HUES64 (cell line): ENCODE measurements at regions not wholly inside any gene's neighbourhood (a gene's known extent, or its start where the extent isn't known, plus 50 kb on each side); places are given as distances from the start of the nearest gene placed in this dataset.

Source experiments
- H3K27ac ChIP-seq: 2 replicates; pipeline ENCODE4 v1.7.0; 2013; ENCODE audit warnings: low read depth, low read length, inconsistent platforms
- H3K27me3 ChIP-seq: 2 replicates; pipeline ENCODE4 v1.6.1; 2013; ENCODE audit warnings: mild to moderate bottlenecking, low read length; ENCODE audit not compliant: insufficient read depth
- H3K36me3 ChIP-seq: 2 replicates; pipeline ENCODE4 v1.6.1; 2013; ENCODE audit warnings: mild to moderate bottlenecking, low read length; ENCODE audit not compliant: insufficient read depth
- H3K4me1 ChIP-seq: 2 replicates; pipeline ENCODE4 v1.6.1; 2013; ENCODE audit warnings: mild to moderate bottlenecking, low read length, moderate library complexity; ENCODE audit not compliant: insufficient read depth
- H3K4me3 ChIP-seq: 2 replicates; pipeline ENCODE4 v1.5.1; 2013; ENCODE audit warnings: mild to moderate bottlenecking, low read length, moderate library complexity
- H3K9ac ChIP-seq: 2 replicates; pipeline ENCODE4 v1.6.1; 2013; ENCODE audit warnings: mild to moderate bottlenecking, low read depth, low read length
- H3K9me3 ChIP-seq: 2 replicates; pipeline ENCODE4 v1.6.1; 2013; ENCODE audit warnings: low read depth, low read length; ENCODE audit not compliant: insufficient read depth
- WGBS: fragments of 150-250, 120-280 bp; methylation state at CpG from one replicate; pipeline ENCODE4 v1.1.7; 2013; ENCODE audit warnings: missing lambda C conversion rate; 5-methylcytosine and 5-hydroxymethylcytosine counted together

GRCh38 chr22:48842976-48843375 lies 984.7 kb downstream of the BRD1 start:
- Histone ChIP-seq H3K9ac (no peak overlapping the region), H3K4me1 (no peaks in the 10 kb centered on the region), H3K27me3 (no peaks in the 10 kb centered on the region), H3K9me3 (no peaks in the 10 kb centered on the region), H3K36me3 (no peaks in the 10 kb centered on the region), H3K27ac (no peak overlapping the region), H3K4me3 (no peak overlapping the region)
- 81% methylated on average over 5 of the region's 5 CpGs for WGBS

GRCh38 chr22:48842583-48842945 lies 985.1 kb downstream of the BRD1 start:
- Histone ChIP-seq H3K9ac (no peak overlapping the region), H3K27me3 (no peaks in the 10 kb centered on the region), H3K9me3 (no peaks in the 10 kb centered on the region), H3K4me3 (no peak overlapping the region), H3K36me3 (no peaks in the 10 kb centered on the region), H3K4me1 (no peaks in the 10 kb centered on the region), H3K27ac (no peak overlapping the region)
- 86% methylated on average over 17 of the region's 17 CpGs for WGBS

GRCh38 chr22:48841881-48842582 lies 985.6 kb downstream of the BRD1 start:
- H3K9ac ChIP-seq, result no peak overlapping the region
- H3K9me3 ChIP-seq, result no peaks in the 10 kb centered on the region
- H3K4me1 ChIP-seq, result no peaks in the 10 kb centered on the region
- H3K4me3 ChIP-seq, result no peak overlapping the region
- 94% methylated on average over 21 of the region's 22 CpGs for WGBS
- H3K27me3 ChIP-seq, result no peaks in the 10 kb centered on the region
- H3K27ac ChIP-seq, result no peak overlapping the region
- no peaks in the 10 kb centered on the region for H3K36me3 ChIP-seq

- 90% methylated on average over 16 of the region's 16 CpGs for WGBS
- no peaks in the 10 kb centered on the region for H3K4me1 ChIP-seq
- H3K27ac ChIP-seq, result no peak overlapping the region
- H3K4me3 ChIP-seq, result no peak overlapping the region
- H3K36me3 ChIP-seq, result no peaks in the 10 kb centered on the region
- no peaks in the 10 kb centered on the region for H3K27me3 ChIP-seq
- H3K9me3 ChIP-seq, result no peaks in the 10 kb centered on the region
- no peak overlapping the region for H3K9ac ChIP-seq
These were observed 987.3 kb downstream of the BRD1 start for GRCh38 chr22:48840112-48840949.

GRCh38 chr22:48838846-48839730 lies 988.6 kb downstream of the BRD1 start:
- Histone ChIP-seq H3K9ac (no peak overlapping the region), H3K4me1 (no peaks in the 10 kb centered on the region), H3K36me3 (no peaks in the 10 kb centered on the region), H3K27ac (no peak overlapping the region), H3K27me3 (no peaks in the 10 kb centered on the region), H3K4me3 (no peak overlapping the region), H3K9me3 (no peaks in the 10 kb centered on the region)
- 89% methylated on average over 19 of the region's 19 CpGs for whole genome bisulfite sequencing

GRCh38 chr22:48838376-48838775 lies 989.3 kb downstream of the BRD1 start:
- no peaks in the 10 kb centered on the region for H3K36me3 ChIP-seq
- no peaks in the 10 kb centered on the region for H3K4me1 ChIP-seq
- no peak overlapping the region for H3K27ac ChIP-seq
- 93% methylated on average over 16 of the region's 16 CpGs for WGBS
- no peaks in the 10 kb centered on the region for H3K9me3 ChIP-seq
- H3K27me3 ChIP-seq, result no peaks in the 10 kb centered on the region
- H3K4me3 ChIP-seq, result no peak overlapping the region
- H3K9ac ChIP-seq, result no peak overlapping the region

GRCh38 chr22:48837341-48837935 lies 990.2 kb downstream of the BRD1 start:
- 84% methylated on average over 16 of the region's 16 CpGs for WGBS
- Histone ChIP-seq H3K4me3 (no peak overlapping the region), H3K4me1 (no peaks in the 10 kb centered on the region), H3K36me3 (no peaks in the 10 kb centered on the region), H3K9ac (no peak overlapping the region), H3K9me3 (0 out of 2 replicates have a peak, but pooled peaks cover 7% of the 10 kb centered on the region), H3K27ac (no peak overlapping the region), H3K27me3 (no peaks in the 10 kb centered on the region)

GRCh38 chr22:48836673-48837340 lies 990.9 kb downstream of the BRD1 start:
- Histone ChIP-seq H3K27ac (no peak overlapping the region), H3K27me3 (no peaks in the 10 kb centered on the region), H3K4me3 (no peak overlapping the region), H3K36me3 (no peaks in the 10 kb centered on the region), H3K9me3 (0 out of 2 replicates have a peak, but pooled peaks cover 7% of the 10 kb centered on the region), H3K4me1 (no peaks in the 10 kb centered on the region), H3K9ac (no peak overlapping the region)
- 84% methylated on average over 19 of the region's 19 CpGs for WGBS

- Histone ChIP-seq H3K9ac (no peak overlapping the region), H3K36me3 (no peaks in the 10 kb centered on the region), H3K4me3 (no peak overlapping the region), H3K4me1 (no peaks in the 10 kb centered on the region), H3K27ac (no peak overlapping the region), H3K9me3 (0 out of 2 replicates have a peak, but pooled peaks cover 7% of the 10 kb centered on the region), H3K27me3 (no peaks in the 10 kb centered on the region)
- WGBS, result 93% methylated on average over 33 of the region's 33 CpGs
These were observed 991.6 kb downstream of the BRD1 start for GRCh38 chr22:48835857-48836672.

GRCh38 chr22:48835364-48835763 lies 992.3 kb downstream of the BRD1 start:
- Histone ChIP-seq H3K9ac (no peak overlapping the region), H3K27ac (no peak overlapping the region), H3K4me1 (no peaks in the 10 kb centered on the region), H3K9me3 (0 out of 2 replicates have a peak, but pooled peaks cover 9% of the 10 kb centered on the region), H3K4me3 (no peak overlapping the region), H3K36me3 (no peaks in the 10 kb centered on the region), H3K27me3 (no peaks in the 10 kb centered on the region)
- 92% methylated on average over 11 of the region's 11 CpGs for WGBS
